Stomach (tissue), 4 donors: ENCODE measurements at regions not wholly inside any gene's neighbourhood (a gene's known extent, or its start where the extent isn't known, plus 50 kb on each side); places are given as distances from the start of the nearest gene placed in this dataset.

Source experiments
- EP300 ChIP-seq: sonication (generic); formaldehyde crosslinking; IDR thresholded peaks from one replicate; pipeline ENCODE4 v1.6.1; 2017; ENCODE audit warnings: antibody characterized with exemption
- POLR2AphosphoS5 ChIP-seq, 3 donors: sonication (generic); formaldehyde crosslinking; IDR thresholded peaks; one replicate each; pipeline ENCODE4 v1.6.1; 2016; ENCODE audit warnings: antibody characterized with exemption in 3 of 3
- TF ChIP-seq, protein P1 (sequence below), 7 experiments: fragments of 450-650 bp in 4 of 7; fragments of 200-600 bp in 3 of 7; sonication (generic) in 3 of 7; IDR thresholded peaks; one replicate each; pipeline ENCODE4 v1.5.1; 2016 to 2019; ENCODE audit warnings: antibody characterized with exemption in 7 of 7, control low read depth in 2 of 7, mild to moderate bottlenecking in 1 of 7

DNA sequence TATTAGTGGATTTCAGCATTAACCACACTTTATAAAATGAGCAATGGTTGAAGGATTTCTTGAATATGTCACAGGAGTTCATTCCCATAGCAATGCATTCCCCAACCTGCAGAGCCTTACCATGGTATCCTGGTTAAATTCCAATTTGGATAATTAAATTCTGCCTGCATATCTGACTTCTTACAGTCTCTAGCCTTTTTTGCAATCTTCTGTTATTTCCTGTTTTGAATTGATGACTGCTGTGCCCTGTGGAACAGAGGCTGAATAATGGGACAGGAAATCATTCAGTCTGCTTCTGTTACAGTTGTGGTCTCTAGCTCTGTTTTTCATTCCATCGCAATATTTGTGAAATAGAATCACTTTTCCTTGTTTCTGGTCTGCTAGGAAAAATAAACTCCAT, 1823.9 kb downstream of the PLA2G4A start:
- no peak for TF ChIP-seq EP300
- TF ChIP-seq, protein P1, sequence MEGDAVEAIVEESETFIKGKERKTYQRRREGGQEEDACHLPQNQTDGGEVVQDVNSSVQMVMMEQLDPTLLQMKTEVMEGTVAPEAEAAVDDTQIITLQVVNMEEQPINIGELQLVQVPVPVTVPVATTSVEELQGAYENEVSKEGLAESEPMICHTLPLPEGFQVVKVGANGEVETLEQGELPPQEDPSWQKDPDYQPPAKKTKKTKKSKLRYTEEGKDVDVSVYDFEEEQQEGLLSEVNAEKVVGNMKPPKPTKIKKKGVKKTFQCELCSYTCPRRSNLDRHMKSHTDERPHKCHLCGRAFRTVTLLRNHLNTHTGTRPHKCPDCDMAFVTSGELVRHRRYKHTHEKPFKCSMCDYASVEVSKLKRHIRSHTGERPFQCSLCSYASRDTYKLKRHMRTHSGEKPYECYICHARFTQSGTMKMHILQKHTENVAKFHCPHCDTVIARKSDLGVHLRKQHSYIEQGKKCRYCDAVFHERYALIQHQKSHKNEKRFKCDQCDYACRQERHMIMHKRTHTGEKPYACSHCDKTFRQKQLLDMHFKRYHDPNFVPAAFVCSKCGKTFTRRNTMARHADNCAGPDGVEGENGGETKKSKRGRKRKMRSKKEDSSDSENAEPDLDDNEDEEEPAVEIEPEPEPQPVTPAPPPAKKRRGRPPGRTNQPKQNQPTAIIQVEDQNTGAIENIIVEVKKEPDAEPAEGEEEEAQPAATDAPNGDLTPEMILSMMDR (IDR thresholded peaks at IDR 0.05), result no peak
- no peak for TF ChIP-seq POLR2AphosphoS5 (IDR thresholded peaks at IDR 0.05)
